OCI-LY3 (cell line): ENCODE measurements at regions not wholly inside any gene's neighbourhood (a gene's known extent, or its start where the extent isn't known, plus 50 kb on each side); places are given as distances from the start of the nearest gene placed in this dataset.

Experiments
- EZH2phosphoT487 ChIP-seq: fragments of 200-600 bp; shearing (Covaris generic); IDR thresholded peaks from 2 replicates; pipeline ENCODE4 v1.6.1; 2018; ENCODE audit warnings: antibody characterized with exemption, mixed run types, low read depth
- TF ChIP-seq, protein P1 (sequence below): fragments of 200-600, 300-600 bp; sonication (generic); IDR thresholded peaks from 2 replicates; pipeline ENCODE4 v1.5.1; 2014; ENCODE audit warnings: antibody characterized with exemption, low read length, low read depth

DNA sequence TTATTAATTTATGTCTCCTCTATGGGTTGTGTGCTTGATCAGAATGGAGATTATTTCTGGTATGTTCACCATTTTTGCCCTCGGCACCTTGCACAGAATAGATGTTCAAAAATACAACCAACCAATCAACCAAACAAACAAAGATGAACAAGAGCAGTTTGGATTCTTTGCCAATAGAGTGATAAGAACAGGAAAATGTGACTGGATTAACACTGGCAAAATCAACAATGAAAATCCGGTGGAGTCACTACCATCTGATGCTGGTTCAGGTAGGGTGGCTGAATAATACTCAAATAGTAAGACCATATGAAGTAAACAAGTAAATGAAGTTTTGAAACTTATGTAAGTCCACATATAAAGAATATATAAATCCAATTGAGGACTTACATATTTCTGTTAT, 685.0 kb upstream of the EPHA5 start:
- TF ChIP-seq, protein P1, sequence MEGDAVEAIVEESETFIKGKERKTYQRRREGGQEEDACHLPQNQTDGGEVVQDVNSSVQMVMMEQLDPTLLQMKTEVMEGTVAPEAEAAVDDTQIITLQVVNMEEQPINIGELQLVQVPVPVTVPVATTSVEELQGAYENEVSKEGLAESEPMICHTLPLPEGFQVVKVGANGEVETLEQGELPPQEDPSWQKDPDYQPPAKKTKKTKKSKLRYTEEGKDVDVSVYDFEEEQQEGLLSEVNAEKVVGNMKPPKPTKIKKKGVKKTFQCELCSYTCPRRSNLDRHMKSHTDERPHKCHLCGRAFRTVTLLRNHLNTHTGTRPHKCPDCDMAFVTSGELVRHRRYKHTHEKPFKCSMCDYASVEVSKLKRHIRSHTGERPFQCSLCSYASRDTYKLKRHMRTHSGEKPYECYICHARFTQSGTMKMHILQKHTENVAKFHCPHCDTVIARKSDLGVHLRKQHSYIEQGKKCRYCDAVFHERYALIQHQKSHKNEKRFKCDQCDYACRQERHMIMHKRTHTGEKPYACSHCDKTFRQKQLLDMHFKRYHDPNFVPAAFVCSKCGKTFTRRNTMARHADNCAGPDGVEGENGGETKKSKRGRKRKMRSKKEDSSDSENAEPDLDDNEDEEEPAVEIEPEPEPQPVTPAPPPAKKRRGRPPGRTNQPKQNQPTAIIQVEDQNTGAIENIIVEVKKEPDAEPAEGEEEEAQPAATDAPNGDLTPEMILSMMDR: no peak
- no peak for TF ChIP-seq EZH2phosphoT487
